ENCODE measurements at regions not wholly inside any gene's neighbourhood (a gene's known extent, or its start where the extent isn't known, plus 50 kb on each side); places are given as distances from the start of the nearest gene placed in this dataset.

GRCh38 chr10:85152496-85152895 lies 824.1 kb downstream of the CCSER2 start:
- no peak for FAIRE-seq

GRCh38 chr10:85152911-85153310 lies 824.5 kb downstream of the CCSER2 start:
- no peak for FAIRE-seq

DNA sequence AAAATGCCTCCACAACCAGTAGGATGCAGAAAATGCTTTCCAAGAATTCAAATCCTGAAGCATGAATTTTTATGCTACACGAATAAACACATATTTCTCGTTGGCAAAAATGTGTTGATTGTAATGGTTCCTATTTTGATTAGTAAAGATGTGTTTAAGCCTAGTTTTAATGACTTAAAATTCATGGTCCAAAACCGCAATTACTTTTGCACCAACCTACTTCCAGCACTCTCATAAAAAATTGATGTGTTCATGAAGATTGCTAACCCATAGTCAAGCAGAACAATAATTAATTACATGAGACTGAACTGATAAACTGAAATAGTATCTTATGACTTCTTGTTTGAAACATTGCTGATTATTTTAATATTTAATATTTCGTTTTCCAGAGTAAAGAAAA lies 828.8 kb downstream of the CCSER2 start:
- no peak for FAIRE-seq

DNA sequence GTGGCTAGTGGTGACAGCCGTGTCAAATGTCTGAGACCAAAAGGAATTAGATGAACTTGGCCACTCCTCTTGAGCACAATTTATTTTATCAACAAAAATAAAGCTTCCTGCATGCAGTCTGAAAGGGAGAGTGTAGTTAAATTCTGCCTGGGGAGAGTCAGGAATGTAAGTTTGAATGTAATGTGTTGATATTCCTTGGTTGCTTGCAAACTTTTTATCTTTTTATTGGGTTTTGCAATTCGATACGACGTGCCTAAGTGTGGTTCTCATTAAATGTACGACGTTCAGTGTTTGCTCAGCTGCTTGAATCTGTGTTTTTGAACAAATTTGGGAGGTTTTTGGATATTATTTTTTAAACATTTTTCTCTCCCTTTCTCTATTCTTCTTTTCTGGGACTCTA lies 839.9 kb downstream of the CCSER2 start:
- FAIRE-seq: no peak

DNA sequence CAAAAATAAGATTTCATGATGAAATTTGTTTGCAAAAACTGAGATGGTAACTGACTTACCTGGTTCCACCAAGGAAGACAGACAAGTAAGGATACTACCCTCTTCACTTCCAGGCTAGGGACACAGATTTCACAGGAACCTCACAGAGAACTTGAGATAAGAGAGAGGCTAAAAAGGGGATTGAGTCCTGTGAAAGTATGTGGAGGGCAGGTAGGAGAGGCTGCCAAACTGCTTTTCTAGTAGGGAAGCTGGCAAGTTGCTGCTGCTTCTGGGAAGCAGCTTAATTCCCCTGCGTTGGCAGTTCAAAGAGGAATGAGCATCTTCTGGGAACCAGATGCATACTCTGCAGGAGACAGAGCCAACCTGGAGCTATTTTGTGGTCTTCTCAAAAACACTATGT lies 841.6 kb downstream of the CCSER2 start:
- no peak for FAIRE-seq

- FAIRE-seq: no peak
These were observed 847.2 kb downstream of the CCSER2 start for GRCh38 chr10:85175635-85176034.

GRCh38 chr10:85177767-85178166 lies 849.4 kb downstream of the CCSER2 start:
- no peak for FAIRE-seq

DNA sequence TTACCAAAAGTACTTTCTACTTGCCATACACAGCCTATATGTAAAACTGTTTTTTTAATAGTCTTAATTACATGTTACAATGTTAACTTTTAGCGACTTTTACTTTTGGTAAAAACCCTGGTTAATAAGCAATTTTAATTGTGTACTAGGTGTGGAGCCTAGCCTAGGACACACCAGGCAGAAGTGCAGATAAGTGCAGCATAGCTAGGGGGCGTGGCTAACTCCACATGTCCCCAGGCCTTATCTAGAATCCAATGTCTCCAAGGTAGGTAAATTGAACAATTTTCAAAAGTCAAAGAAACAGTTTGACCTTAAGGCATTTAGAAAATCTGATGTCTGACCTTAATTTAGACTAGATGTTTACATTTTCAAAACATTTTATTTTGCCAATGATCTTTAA lies 858.7 kb downstream of the CCSER2 start:
- no peak for FAIRE-seq

DNA sequence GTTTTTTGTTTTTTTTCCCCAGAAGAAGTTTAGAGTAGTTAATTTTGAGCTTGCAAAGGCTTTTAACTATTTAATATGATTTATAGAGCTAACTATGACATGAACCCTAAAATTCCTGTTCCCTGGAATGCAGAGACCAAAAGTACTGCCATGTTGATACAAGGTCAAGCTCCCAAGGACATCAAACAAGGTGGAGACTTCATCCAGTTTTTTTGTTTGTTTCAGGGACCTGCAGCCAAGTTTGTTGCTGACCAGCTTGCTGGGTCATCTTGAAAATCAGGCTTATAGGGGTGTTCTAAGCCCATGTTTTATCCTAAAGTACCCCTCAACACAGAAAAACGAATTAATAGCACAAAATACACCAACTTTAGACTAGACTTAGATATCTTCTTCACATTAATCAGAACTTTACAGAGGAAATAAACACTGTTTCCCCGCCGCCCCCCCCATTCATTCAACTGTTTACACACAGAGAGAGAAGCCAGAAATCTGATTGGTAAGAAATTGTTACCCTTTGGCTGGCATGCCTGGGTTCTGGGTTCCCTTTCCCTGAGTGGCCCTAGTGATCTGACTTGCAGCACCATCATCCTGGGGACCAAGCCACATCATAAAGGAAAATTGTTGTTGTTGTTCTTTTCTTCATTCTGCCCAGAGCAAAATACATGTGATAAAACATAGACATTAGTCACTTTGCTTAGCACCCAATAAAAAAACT lies 860.5 kb downstream of the CCSER2 start:
- FAIRE-seq: no peak

DNA sequence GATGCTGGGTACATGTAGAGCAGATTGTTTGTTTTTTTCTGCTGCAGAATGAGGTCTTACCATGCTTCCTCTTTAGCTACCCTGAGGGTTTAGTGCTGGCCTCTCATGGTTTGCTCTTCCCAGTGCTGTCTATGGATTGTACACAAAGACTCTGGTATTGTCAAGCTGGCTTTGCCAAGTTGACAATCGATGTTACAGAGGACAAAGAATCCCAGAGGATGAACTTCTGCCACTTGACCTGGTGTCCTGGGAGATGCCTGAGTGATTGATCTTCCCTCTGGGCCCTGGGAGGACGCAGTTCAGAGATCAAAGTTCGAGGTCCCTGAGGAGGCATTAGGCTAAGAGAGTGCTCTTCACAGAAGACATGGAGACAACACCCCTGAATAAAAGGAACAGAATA lies 865.4 kb downstream of the CCSER2 start:
- FAIRE-seq: no peak

DNA sequence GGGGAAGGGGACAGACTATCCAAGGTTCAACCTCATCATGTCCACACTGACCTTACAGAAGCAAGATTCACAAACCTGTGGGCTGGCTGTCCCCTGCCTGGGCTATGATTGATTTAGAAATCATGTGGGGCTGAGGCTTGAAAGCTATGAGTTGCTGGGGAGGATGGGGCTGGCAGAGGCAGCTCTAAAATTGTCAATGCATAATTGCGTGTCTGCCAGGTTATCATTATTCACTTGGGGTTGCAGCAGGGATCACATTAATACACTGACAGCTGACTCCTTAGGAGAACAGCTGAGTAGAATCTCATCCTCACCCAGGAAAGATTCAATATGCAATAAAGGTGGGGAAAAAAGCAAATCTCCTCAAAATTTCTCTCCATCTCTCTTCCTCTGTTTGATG lies 866.3 kb downstream of the CCSER2 start:
- FAIRE-seq: no peak

- FAIRE-seq: no peak
These were observed 867.2 kb downstream of the CCSER2 start for GRCh38 chr10:85195596-85195995.

GRCh38 chr10:85204814-85205213 lies 876.4 kb downstream of the CCSER2 start:
- no peak for FAIRE-seq

DNA sequence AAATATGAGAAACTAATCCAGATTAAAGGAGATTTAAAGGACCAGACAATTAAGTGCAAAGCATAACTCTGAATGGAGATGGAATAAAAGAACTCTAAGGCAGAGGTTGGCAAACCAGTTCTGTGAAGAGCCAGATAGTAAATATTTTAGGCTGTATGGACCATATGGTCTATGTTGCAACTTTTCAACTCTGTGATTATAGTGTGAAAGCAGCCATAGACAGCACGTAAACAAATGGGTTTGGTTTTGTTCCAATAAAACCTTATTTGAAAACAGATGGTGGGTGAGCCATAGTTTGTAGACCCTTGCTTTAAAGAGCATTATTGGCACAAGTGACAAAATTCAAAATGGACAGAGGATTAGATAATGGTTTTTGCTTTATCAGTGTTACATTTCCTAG lies 884.1 kb downstream of the CCSER2 start:
- FAIRE-seq: no peak

- no peak for FAIRE-seq
These were observed 885.1 kb downstream of the CCSER2 start for GRCh38 chr10:85213493-85213892.

GRCh38 chr10:85222300-85222699 lies 893.9 kb downstream of the CCSER2 start:
- no peak for FAIRE-seq

DNA sequence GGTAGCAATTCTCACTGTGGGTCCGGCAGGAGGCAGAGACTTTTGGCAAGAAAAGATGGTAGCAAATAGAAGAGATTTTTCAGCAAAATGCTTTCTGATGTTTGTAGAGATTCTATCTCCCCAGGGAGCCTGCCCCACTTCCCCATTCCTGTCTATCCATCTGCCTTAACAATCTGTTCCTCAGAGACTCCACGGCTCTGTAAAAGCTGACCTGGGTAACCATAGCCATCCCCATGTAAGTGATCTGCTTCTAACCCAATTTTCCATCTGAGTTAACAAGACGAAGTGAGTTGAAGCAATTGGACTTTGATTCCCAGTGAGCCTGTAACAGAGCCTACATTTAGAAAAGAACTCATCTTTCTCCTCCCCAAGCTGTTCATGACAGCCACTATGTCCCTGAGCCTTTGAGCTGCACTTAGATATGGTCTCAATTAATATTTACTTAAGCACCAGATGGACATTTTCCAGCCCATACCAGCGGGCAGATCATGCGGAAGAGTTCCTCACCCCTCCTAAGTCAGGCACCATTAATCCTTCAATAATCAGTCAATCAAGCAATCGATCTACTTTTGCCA lies 896.1 kb downstream of the CCSER2 start:
- no peak for FAIRE-seq

DNA sequence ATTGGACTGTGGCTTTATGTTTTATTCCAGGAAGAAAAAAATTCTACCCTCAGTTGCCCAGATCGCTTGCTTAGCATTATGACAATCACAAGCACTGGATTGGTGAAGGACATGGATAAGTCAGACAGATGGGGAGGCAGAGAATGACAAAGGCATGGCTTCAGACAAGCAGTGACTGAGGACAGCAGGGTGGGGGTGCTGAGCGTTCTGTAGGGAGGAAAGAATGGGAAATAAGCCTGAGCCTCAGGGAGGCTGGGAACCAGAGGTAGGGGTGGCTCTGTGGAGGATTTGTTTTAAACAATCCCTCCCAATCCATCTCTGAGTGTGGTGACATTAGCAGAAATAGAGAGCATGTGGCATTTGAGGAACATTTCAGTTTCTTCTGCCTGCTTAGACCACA lies 896.9 kb downstream of the CCSER2 start:
- FAIRE-seq: no peak

GRCh38 chr10:85226596-85226995 lies 898.2 kb downstream of the CCSER2 start:
- FAIRE-seq: no peak

DNA sequence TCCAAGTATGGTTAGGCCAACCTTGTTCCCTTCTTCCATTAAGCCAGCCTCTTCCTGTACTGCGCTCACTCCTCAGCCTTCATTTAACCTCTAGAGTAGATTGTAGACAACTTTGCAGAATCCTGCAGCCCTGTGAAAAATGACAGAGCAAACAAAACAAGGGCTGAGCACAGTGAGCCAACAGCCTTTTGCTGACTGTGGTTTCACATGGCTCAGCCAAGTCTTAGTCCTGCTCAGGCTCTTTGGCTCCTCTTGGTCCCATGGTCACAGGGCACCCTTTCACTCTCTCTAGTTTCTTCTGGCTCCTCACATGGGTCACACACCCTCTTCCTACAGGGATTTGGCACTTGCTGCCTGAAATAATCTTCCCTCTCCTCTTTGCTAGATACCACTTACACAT lies 900.3 kb downstream of the CCSER2 start:
- FAIRE-seq: no peak

DNA sequence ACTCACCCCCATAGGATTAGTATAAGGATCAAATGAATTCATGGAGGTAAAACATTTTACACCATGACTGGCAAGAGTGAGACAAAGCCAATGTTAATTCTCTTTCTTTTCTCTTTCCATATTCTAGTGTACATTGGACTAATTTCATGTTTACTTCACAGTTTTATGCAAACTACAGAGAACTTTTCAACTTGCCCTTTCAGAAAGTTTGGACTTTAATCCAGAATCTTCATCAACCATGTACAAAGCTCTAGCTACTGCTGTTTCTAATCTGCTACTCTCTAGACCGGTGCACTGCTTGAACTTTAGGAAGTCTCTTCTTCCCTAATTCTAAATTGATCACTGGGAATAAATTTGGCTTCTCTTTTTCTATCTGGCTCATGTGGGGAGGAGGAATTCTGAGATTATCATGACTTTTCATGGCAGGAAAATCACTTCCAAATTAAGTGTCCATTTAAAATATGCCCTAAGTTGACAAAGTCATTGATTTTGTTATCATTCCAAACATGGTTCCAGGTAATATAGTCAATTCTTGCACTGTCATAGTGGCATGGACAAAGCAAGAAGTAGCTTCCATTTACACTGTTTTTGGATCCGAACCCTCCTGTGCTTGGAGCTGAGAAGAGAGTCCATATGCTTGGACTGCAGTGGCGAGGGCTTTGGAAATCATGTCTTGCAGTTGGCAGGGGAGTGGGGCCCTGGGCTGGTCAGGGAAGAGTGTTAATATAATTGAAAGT lies 903.3 kb downstream of the CCSER2 start:
- FAIRE-seq: no peak

DNA sequence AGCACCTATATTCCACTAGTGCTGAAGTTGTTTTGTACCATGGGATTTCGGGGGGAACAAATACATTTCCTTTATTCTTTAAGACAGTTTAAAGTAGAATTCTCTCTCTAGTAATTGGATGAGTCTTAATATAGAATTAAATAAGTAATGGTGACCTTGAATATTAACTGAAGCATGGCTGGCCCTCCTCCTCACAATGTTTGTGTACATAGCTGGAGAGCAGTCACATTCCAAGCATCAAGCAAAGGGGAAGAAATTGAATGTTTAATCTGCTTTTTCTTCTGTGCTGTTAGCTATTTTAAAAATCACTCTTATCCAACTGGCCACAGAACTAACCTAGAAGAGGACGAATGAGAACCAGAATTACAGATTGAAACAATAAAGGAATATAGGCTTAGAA lies 906.9 kb downstream of the CCSER2 start:
- no peak for FAIRE-seq

DNA sequence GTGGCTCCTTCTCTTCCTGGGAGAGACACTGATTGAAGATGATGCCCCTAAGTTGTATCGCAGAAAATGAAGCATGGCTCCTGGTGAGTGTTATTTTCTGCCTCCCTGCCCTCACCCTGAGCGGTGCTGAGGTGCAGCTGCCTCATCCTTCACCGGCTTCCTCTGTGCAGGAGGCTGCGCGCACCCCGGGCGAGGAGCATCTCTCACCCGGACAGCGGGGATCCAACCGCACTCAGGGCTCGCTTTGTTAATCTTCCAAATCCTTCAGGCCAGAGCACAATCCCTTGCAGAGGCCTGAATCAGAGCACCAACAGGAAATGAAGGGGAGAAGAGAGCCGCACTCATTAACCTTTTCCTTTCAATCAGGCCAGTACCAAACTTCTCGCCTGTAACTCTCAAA lies 910.3 kb downstream of the CCSER2 start:
- no peak for FAIRE-seq

DNA sequence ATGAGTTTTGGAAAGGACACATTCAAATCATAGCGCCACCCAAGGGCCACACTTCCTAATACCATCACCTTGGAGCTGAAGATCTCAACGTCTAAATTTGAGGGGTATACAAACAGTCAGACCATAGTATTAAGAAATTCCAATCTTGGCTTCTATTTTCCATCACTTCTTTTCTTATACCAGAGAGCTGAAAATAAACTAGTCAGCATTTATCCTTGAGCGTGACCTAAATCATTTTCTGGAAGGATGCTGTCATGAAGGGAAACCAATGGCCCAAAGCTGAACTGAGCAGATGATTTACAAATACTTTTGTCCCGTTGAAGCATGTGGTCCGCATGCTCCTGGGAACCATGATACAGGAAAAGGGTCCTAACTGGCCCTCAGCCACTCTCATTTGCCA lies 921.9 kb downstream of the CCSER2 start:
- FAIRE-seq: no peak
